CD4-positive, alpha-beta T cell (primary cell): ENCODE measurements at regions not wholly inside any gene's neighbourhood (a gene's known extent, or its start where the extent isn't known, plus 50 kb on each side); places are given as distances from the start of the nearest gene placed in this dataset.

Experiments used
- ATAC-seq: fragments of 200-7000 bp; cut with Tn5 transposase; one replicate; pipeline ENCODE4 v1.10.0; 2022; ENCODE audit warnings: mild to moderate bottlenecking; ENCODE audit not compliant: poor library complexity
- CTCF ChIA-PET: fragments of 350-600 bp; sonication (Branson Sonifier 250); formaldehyde crosslinking; loops from one replicate; lab custom pipeline; 2021; ENCODE audit warnings: antibody characterized with exemption, inconsistent platforms; lab: Charles Lee
- POLR2A ChIA-PET: fragments of 350-600 bp; sonication (Branson Sonifier 250); formaldehyde crosslinking; loops from one replicate; lab custom pipeline; 2021; ENCODE audit warnings: antibody characterized with exemption, inconsistent platforms; lab: Charles Lee
- DNase-seq, 14 experiments: peaks; one replicate each; pipeline ENCODE4 v3.0.0-alpha.2; 2013 to 2020; ENCODE audit warnings: mixed read lengths in 2 of 14
- H3K27ac ChIP-seq, 2 donors: one replicate each; pipeline versions ENCODE4 v1.5.1 to v1.7.0; 2013; ENCODE audit warnings: low read length in 2 of 2, low read depth in 1 of 2, mild to moderate bottlenecking in 1 of 2
- H3K27me3 ChIP-seq, 2 experiments: 1 replicate in 1 of 2; 2 replicates in 1 of 2; pipeline versions ENCODE4 v1.6.1 to v1.7.0; 2013; ENCODE audit warnings: low read length in 2 of 2, control low read depth in 1 of 2, mild to moderate bottlenecking in 1 of 2, moderate library complexity in 1 of 2; ENCODE audit not compliant: insufficient read depth in 2 of 2, control insufficient read depth in 1 of 2
- H3K36me3 ChIP-seq: one replicate; pipeline ENCODE4 v1.6.1; 2013; ENCODE audit warnings: low read length, control low read depth; ENCODE audit not compliant: insufficient read depth
- H3K4me1 ChIP-seq: one replicate; pipeline ENCODE4 v1.6.1; 2013; ENCODE audit warnings: low read length, control low read depth; ENCODE audit not compliant: insufficient read depth
- H3K4me3 ChIP-seq: one replicate; pipeline ENCODE4 v1.5.1; 2013; ENCODE audit warnings: mild to moderate bottlenecking, low read length, moderate library complexity
- H3K9me3 ChIP-seq, 2 experiments: 1 replicate in 1 of 2; 2 replicates in 1 of 2; pipeline versions ENCODE4 v1.6.1 to v1.7.0; 2013; ENCODE audit warnings: low read length in 2 of 2, mild to moderate bottlenecking in 2 of 2, control low read depth in 1 of 2, moderate library complexity in 1 of 2; ENCODE audit not compliant: control insufficient read depth in 1 of 2, insufficient read depth in 1 of 2
- H3K27ac Mint-ChIP-seq: one replicate; pipeline ENCODE4 v1.8.0; 2020; ENCODE audit warnings: mixed read lengths
- H3K27me3 Mint-ChIP-seq: one replicate; pipeline ENCODE4 v1.8.0; 2021; ENCODE audit warnings: mixed read lengths
- H3K36me3 Mint-ChIP-seq: one replicate; pipeline ENCODE4 v1.8.0; 2021; ENCODE audit warnings: low read depth, mixed read lengths
- H3K4me1 Mint-ChIP-seq: one replicate; pipeline ENCODE4 v1.8.0; 2021; ENCODE audit warnings: low read depth, mixed read lengths
- H3K4me3 Mint-ChIP-seq: one replicate; pipeline ENCODE4 v1.8.0; 2020; ENCODE audit warnings: mild to moderate bottlenecking, mixed read lengths
- H3K9me3 Mint-ChIP-seq: one replicate; pipeline ENCODE4 v1.8.0; 2020; ENCODE audit warnings: mixed read lengths
- CTCF ChIP-seq: fragments of 200-600 bp; IDR thresholded peaks from one replicate; pipeline ENCODE4 v1.8.0; 2022; ENCODE audit warnings: antibody characterized with exemption, mild to moderate bottlenecking
- intact Hi-C, 2 experiments: fragments of 100-400 bp; cut with DNase I in 1 of 2; cut with micrococcal nuclease in 1 of 2; formaldehyde crosslinking; loops; one replicate each; pipeline versions ENCODE4 v1.15.1 to v1.9.0; 2023 to 2025; cut with DNase I, micrococcal nuclease

GRCh38 chr7:140283472-140283871 is 106.7 kb upstream of the KDM7A start:
- no peaks in the 10 kb centered on the region for H3K36me3 Mint-ChIP-seq
- Histone ChIP-seq H3K27ac (no peak overlapping the region), H3K4me1 (no peaks in the 10 kb centered on the region), H3K9me3 (no peaks in the 10 kb centered on the region), H3K27me3 (no peaks in the 10 kb centered on the region), H3K4me3 (no peak overlapping the region), H3K36me3 (no peaks in the 10 kb centered on the region)
- H3K27me3 Mint-ChIP-seq, result no peaks in the 10 kb centered on the region
- H3K4me1 Mint-ChIP-seq, result no peaks in the 10 kb centered on the region
- no peak overlapping the region for H3K27ac Mint-ChIP-seq
- intact Hi-C loops, result no loop called here
- H3K9me3 Mint-ChIP-seq, result no peaks in the 10 kb centered on the region
- no peak overlapping the region for H3K4me3 Mint-ChIP-seq
- ATAC-seq, result no peak
- ChIA-PET POLR2A (interaction anchor here (0.9 kb wide), 1 partner anchor 106 kb away, joined by 3 read pairs; no protein-coding TSS in a partner anchor), CTCF (no interaction called here)
- no peak for DNase-seq
- TF ChIP-seq CTCF, result no peak

GRCh38 chr7:140281960-140282359 is 105.2 kb upstream of the KDM7A start:
- no peaks in the 10 kb centered on the region for H3K4me1 ChIP-seq
- DNase-seq (no peak), ATAC-seq (no peak)
- intact Hi-C loops, result no loop called here
- H3K27ac Mint-ChIP-seq, result no peak overlapping the region
- CTCF ChIA-PET, result no interaction called here
- no peaks in the 10 kb centered on the region for H3K36me3 ChIP-seq
- H3K27me3 Mint-ChIP-seq, result no peaks in the 10 kb centered on the region
- no peaks in the 10 kb centered on the region for H3K27me3 ChIP-seq
- H3K36me3 Mint-ChIP-seq, result no peaks in the 10 kb centered on the region
- POLR2A ChIA-PET, result no interaction called here
- no peaks in the 10 kb centered on the region for H3K4me1 Mint-ChIP-seq
- no peak overlapping the region for H3K4me3 ChIP-seq
- H3K9me3 Mint-ChIP-seq, result no peaks in the 10 kb centered on the region
- no peak overlapping the region for H3K4me3 Mint-ChIP-seq
- H3K9me3 ChIP-seq, result no peaks in the 10 kb centered on the region
- no peak overlapping the region for H3K27ac ChIP-seq
- TF ChIP-seq CTCF, result no peak

GRCh38 chr7:140281255-140281654 is 104.5 kb upstream of the KDM7A start:
- DNase-seq (no peak), ATAC-seq (no peak)
- Histone ChIP-seq H3K27me3 (no peaks in the 10 kb centered on the region), H3K9me3 (no peaks in the 10 kb centered on the region), H3K27ac (no peak overlapping the region), H3K4me3 (no peak overlapping the region), H3K4me1 (no peaks in the 10 kb centered on the region), H3K36me3 (no peaks in the 10 kb centered on the region)
- POLR2A ChIA-PET, result no interaction called here
- intact Hi-C loops, result no loop called here
- H3K9me3 Mint-ChIP-seq, result no peaks in the 10 kb centered on the region
- TF ChIP-seq CTCF, result no peak
- no peaks in the 10 kb centered on the region for H3K27me3 Mint-ChIP-seq
- no peaks in the 10 kb centered on the region for H3K36me3 Mint-ChIP-seq
- no peaks in the 10 kb centered on the region for H3K4me1 Mint-ChIP-seq
- H3K4me3 Mint-ChIP-seq, result no peak overlapping the region
- CTCF ChIA-PET, result no interaction called here
- H3K27ac Mint-ChIP-seq, result no peak overlapping the region
